ENCODE measurements at regions not wholly inside any gene's neighbourhood (a gene's known extent, or its start where the extent isn't known, plus 50 kb on each side); places are given as distances from the start of the nearest gene placed in this dataset.
A peak's percentile ranks its signal among the peaks of the same experiment; 100 is the strongest.

DNA sequence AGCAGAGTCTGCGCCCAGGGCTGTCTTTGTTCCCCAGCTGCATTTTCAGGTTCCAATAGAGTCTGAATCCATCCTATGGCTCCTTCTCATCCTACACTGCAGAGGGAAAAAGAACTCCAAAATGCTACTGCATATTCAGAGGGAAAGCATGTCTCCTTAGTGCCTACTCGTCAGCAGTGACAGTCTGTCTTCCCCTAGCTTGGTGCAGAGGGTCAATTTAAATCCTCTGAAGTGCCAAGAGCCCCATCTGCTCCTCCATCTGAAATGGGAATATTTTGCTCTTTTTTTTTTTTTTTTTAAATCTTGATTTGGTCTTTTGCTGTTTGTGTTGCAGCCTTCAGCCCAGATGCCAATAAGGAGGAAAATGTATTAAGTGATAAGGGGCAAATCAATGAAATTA lies 199.3 kb downstream of the RNF144A start:
- H3K4me1 Mint-ChIP-seq (ENCODE audit: low read depth), result no peaks in the 10 kb centered on the region
- no peak for DNase-seq
- H3K27me3 Mint-ChIP-seq (ENCODE audit: insufficient read depth), result peaks cover 4% of the 10 kb centered on the region; the same call in 1 of the 2 replicates
- no peak overlapping the region for H3K27ac Mint-ChIP-seq
- H3K9me3 Mint-ChIP-seq, result peaks cover 7% of the 10 kb centered on the region
- H3K4me3 Mint-ChIP-seq, result no peak overlapping the region
- H3K36me3 Mint-ChIP-seq (ENCODE audit: low read depth), result no peaks in the 10 kb centered on the region
- TF ChIP-seq CTCF (IDR thresholded peaks at IDR 0.05), result no peak

GRCh38 chr2:7117076-7117475 lies 199.9 kb downstream of the RNF144A start:
- Mint-ChIP-seq H3K4me1 (ENCODE audit: low read depth) (no peaks in the 10 kb centered on the region), H3K27me3 (ENCODE audit: insufficient read depth) (peaks cover 2% of the 10 kb centered on the region; the same call in 1 of the 2 replicates), H3K9me3 (peaks cover 4% of the 10 kb centered on the region), H3K36me3 (ENCODE audit: low read depth) (no peaks in the 10 kb centered on the region), H3K27ac (no peak overlapping the region), H3K4me3 (no peak overlapping the region)
- no peak for TF ChIP-seq CTCF (IDR thresholded peaks at IDR 0.05)
- no peak for DNase-seq

DNA sequence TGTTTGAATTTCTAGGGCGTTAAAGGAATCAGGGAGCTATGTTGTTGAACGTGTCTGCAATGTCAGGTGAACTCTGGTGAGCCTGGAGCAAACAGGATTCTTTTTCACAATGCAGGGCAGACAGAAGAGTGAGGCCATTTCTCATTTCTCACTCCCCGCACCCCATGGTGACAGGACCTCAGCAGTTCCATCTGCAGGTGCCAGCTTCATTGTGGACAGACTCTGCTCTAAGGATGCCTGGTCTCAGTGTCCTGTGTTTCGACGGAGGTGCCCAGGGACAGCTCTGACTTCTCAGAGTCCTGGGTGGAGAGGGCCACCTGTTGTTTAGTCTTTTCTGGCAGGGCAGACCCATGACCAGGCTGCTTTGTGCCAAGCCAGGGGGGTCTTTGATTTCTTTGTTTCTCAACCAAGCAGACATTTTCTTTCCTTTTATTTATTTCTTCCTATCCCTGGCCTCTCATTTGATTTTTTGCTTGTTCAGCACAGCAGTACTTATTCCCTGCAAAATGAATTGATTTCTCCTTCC lies 201.5 kb downstream of the RNF144A start:
- TF ChIP-seq CTCF (IDR thresholded peaks at IDR 0.05), result no peak
- no peaks in the 10 kb centered on the region for H3K4me1 Mint-ChIP-seq (ENCODE audit: low read depth)
- no peaks in the 10 kb centered on the region; the same call in 1 of the 2 replicates for H3K27me3 Mint-ChIP-seq (ENCODE audit: insufficient read depth)
- no peak for DNase-seq
- no peak overlapping the region for H3K4me3 Mint-ChIP-seq
- peaks cover 4% of the 10 kb centered on the region for H3K9me3 Mint-ChIP-seq
- no peak overlapping the region for H3K27ac Mint-ChIP-seq
- H3K36me3 Mint-ChIP-seq (ENCODE audit: low read depth), result no peaks in the 10 kb centered on the region

DNA sequence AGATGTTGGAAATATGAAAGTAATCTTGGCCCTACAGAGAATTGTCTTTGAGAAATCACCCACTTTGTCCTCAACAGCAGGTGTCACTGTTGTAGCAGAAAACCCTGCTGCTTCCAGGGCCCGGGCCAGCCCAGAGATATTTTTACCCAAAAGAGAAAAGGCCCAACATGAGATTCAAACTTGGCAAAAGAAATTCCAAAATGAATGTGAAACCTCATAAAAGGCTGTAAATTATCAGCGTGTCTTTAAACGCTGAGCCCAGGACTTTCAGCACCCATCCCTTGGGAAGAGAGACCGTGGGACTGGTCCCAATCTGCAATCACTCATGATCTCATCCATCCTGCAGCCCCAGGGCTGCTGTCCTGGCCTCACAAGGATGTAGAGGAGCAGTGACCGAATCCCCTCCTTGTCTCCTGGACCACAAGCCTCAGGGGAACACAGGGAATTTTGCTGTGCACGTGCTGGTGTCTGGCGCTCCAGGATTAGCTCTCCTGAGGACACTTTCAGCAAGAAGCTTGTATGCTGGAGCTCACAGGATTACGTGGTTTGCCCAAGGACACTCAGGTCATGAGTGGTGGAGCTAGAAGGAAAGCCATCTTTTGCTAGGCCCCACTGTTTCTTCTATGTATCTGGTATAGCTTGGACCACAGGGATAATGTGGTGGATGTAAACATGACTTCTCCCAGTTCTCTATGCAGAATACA lies 202.1 kb downstream of the RNF144A start:
- Mint-ChIP-seq H3K27ac (no peak overlapping the region), H3K9me3 (no peaks in the 10 kb centered on the region; the same call in 1 of the 2 replicates), H3K4me1 (ENCODE audit: low read depth) (no peaks in the 10 kb centered on the region), H3K36me3 (ENCODE audit: low read depth) (no peaks in the 10 kb centered on the region), H3K4me3 (no peak overlapping the region), H3K27me3 (ENCODE audit: insufficient read depth) (no peaks in the 10 kb centered on the region; the same call in 1 of the 2 replicates)
- DNase-seq, result no peak
- TF ChIP-seq CTCF (IDR thresholded peaks at IDR 0.05), result peak; percentile 67; the same call in 1 of the 2 replicates

DNA sequence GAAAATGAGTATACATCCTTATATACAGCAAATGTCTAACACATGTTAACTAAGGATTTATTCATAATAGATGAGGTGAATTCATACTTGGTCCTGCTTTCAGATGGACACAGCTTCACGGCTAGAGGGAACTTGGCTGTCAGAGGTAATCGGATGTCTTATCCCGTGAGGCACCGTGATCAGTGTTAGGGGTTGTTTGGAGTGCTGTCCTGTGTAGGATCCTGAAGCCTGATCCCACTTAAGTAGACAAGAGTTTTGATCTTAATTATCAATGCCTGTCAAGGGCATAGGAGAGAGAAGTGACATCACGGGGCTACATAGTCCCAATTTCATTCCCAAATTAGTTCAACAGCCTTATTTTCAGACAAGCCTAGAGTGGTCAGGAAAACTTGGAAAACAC lies 204.6 kb downstream of the RNF144A start:
- DNase-seq, result no peak
- Mint-ChIP-seq H3K36me3 (ENCODE audit: low read depth) (no peaks in the 10 kb centered on the region), H3K27ac (no peak overlapping the region), H3K9me3 (no peaks in the 10 kb centered on the region), H3K4me1 (ENCODE audit: low read depth) (no peaks in the 10 kb centered on the region), H3K27me3 (ENCODE audit: insufficient read depth) (no peaks in the 10 kb centered on the region), H3K4me3 (no peak overlapping the region)
- TF ChIP-seq CTCF (IDR thresholded peaks at IDR 0.05), result no peak

Measured in HFFc6 (cell line).